GM12891 (cell line): ENCODE measurements at regions not wholly inside any gene's neighbourhood (a gene's known extent, or its start where the extent isn't known, plus 50 kb on each side); places are given as distances from the start of the nearest gene placed in this dataset.
"Not testable (repeated sequence)": the region's sequence is repeated elsewhere in the genome, so short reads cannot be mapped to it uniquely, and the experiment has no call there.

Experiments used
- DNase-seq: peaks from one replicate; pipeline ENCODE4 v3.0.0; 2011; ENCODE audit warnings: low spot score; ENCODE audit not compliant: insufficient read length
- FAIRE-seq: peaks from 2 replicates; lab custom pipeline; 2011; peaks lifted over from hg19 to GRCh38; lab: Jason Lieb, UNC
- PAX5 ChIP-seq: IDR thresholded peaks from 2 replicates; pipeline ENCODE4 v1.6.1; 2011; ENCODE audit warnings: low read length, moderate library complexity, mild to moderate bottlenecking; ENCODE audit not compliant: insufficient read depth, severe bottlenecking
- POLR2A ChIP-seq: IDR thresholded peaks from 2 replicates; pipeline ENCODE4 v1.6.1; 2011; ENCODE audit warnings: low read depth, low read length, control low read depth
- POLR2AphosphoS5 ChIP-seq: IDR thresholded peaks from 2 replicates; pipeline ENCODE4 v1.6.1; 2011; ENCODE audit warnings: low read depth, low read length, control low read depth
- POU2F2 ChIP-seq: IDR thresholded peaks from 2 replicates; pipeline ENCODE4 v1.6.1; 2011; ENCODE audit warnings: low read depth, mild to moderate bottlenecking, control low read depth, low read length, moderate library complexity
- SPI1 ChIP-seq: IDR thresholded peaks from 2 replicates; pipeline ENCODE4 v1.6.1; 2011; ENCODE audit warnings: low read depth, low read length, control low read depth
- TAF1 ChIP-seq: IDR thresholded peaks from 2 replicates; pipeline ENCODE4 v1.6.1; 2011; ENCODE audit warnings: low read depth, low read length, control low read depth

- DNase-seq, result no peak
- TF ChIP-seq POLR2AphosphoS5 (no peak), SPI1 (no peak), POLR2A (no peak), TAF1 (no peak), PAX5 (no peak), POU2F2 (no peak)
- FAIRE-seq, result no peak
These were observed 317.0 kb downstream of the ICE1 start for GRCh38 chr5:5739490-5739945.

- FAIRE-seq, result no peak
- no peak for DNase-seq
- TF ChIP-seq POLR2AphosphoS5 (no peak), SPI1 (no peak), TAF1 (no peak), POU2F2 (no peak)
These were observed 316.5 kb downstream of the ICE1 start for GRCh38 chr5:5738797-5739489.

- TF ChIP-seq TAF1, result no peak
- TF ChIP-seq SPI1, result peak; percentile 64; the same call in 1 of the 2 replicates
- DNase-seq, result no peak
- FAIRE-seq, result no peak
These were observed 313.5 kb downstream of the ICE1 start for GRCh38 chr5:5736007-5736406.

- not testable (repeated sequence) for FAIRE-seq, DNase-seq
These were observed 310.6 kb downstream of the ICE1 start for GRCh38 chr5:5733058-5733457.

GRCh38 chr5:5726401-5726800 is 303.9 kb downstream of the ICE1 start:
- no peak for TF ChIP-seq POLR2A
- TF ChIP-seq SPI1, result no peak
- no peak for TF ChIP-seq POLR2AphosphoS5
- TF ChIP-seq TAF1, result no peak
- no peak for TF ChIP-seq PAX5
- no peak for TF ChIP-seq POU2F2
- no peak for DNase-seq
- no peak for FAIRE-seq

GRCh38 chr5:5721881-5722280 is 299.4 kb downstream of the ICE1 start:
- FAIRE-seq (no peak), DNase-seq (no peak)
- no peak for TF ChIP-seq POLR2AphosphoS5
- TF ChIP-seq TAF1, result no peak
- no peak for TF ChIP-seq POU2F2
- TF ChIP-seq PAX5, result no peak

GRCh38 chr5:5719292-5719691 is 296.8 kb downstream of the ICE1 start:
- no peak for DNase-seq
- no peak for FAIRE-seq
- TF ChIP-seq PAX5 (no peak), POU2F2 (no peak), SPI1 (no peak), POLR2AphosphoS5 (no peak)

GRCh38 chr5:5716665-5717064 is 294.2 kb downstream of the ICE1 start:
- FAIRE-seq (no peak), DNase-seq (no peak)
- TF ChIP-seq POLR2AphosphoS5 (no peak), POU2F2 (no peak), POLR2A (no peak), SPI1 (no peak), TAF1 (no peak), PAX5 (no peak)

- TF ChIP-seq SPI1, result no peak
- no peak for TF ChIP-seq TAF1
- no peak for TF ChIP-seq PAX5
- no peak for TF ChIP-seq POLR2AphosphoS5
- no peak for TF ChIP-seq POLR2A
- TF ChIP-seq POU2F2, result no peak
- DNase-seq, result no peak
These were observed 289.1 kb downstream of the ICE1 start for GRCh38 chr5:5711592-5711991.

GRCh38 chr5:5711112-5711511 is 288.6 kb downstream of the ICE1 start:
- TF ChIP-seq POLR2AphosphoS5 (no peak), PAX5 (no peak)
- FAIRE-seq, result no peak
- no peak for DNase-seq

More at GRCh38 chr5:5711592-5711991, 289.1 kb downstream of the ICE1 start:
- FAIRE-seq, result no peak

GRCh38 chr5:5710471-5710870 is 288.0 kb downstream of the ICE1 start:
- TF ChIP-seq POLR2AphosphoS5 (no peak), POU2F2 (no peak), POLR2A (no peak), TAF1 (no peak), SPI1 (no peak), PAX5 (no peak)
- no peak for FAIRE-seq
- DNase-seq, result no peak
